ENCODE measurements at regions not wholly inside any gene's neighbourhood (a gene's known extent, or its start where the extent isn't known, plus 50 kb on each side); places are given as distances from the start of the nearest gene placed in this dataset.

DNA sequence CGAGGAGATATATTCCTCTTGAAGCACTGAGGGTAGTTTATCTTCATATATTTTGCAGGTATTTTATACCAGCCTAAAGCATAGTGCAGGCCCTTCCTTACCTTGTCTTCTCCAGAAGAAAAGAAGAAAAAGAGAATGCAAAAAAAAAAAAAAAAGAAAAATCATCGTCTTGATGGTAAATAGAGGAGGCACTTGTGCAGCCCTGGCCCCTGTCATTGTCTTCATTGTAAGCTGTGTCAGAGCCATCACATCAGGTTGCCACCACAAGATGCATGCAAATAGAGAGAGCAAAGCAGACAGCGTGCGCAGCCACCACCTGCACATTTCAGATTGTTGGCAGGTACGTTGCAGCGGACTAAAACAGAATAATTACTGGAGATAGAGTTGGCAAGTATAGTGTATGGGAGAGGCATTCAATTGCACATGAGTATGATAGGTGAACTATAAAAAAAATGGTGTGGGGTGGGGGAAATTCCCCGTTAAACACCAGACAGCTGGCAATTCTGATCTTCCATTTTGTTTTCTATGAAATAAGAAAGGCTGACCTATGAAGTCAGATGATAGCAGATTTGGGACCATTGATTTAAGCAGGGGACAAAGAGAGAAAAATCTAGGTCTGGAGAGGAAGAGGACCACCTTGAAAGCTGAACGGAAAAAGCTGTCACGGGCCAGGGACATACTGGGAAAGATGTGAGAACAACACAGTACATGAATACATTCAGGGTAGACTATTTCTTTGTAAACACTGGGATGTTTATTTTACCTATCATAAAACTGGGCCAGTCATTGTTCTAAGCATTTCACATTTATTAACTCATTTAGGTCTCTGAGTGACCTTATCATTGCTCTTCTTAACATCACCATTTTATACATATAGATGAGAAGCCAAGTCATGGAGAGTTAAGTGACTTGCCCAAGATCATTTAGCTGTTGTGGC, 306.3 kb upstream of the SP8 start:
- Histone ChIP-seq H3K27ac (ENCODE audit: low read depth, low read length) (no peak overlapping the region), H3K4me1 (ENCODE audit: control insufficient read depth, insufficient read depth, low read length) (no peaks in the 10 kb centered on the region), H3K9me3 (ENCODE audit: control insufficient read depth, insufficient read depth, low read length) (no peaks in the 10 kb centered on the region), H3K36me3 (ENCODE audit: control insufficient read depth, insufficient read depth, low read length) (no peaks in the 10 kb centered on the region), H3K27me3 (ENCODE audit: control insufficient read depth, insufficient read depth, low read length) (no peaks in the 10 kb centered on the region), H3K4me3 (ENCODE audit: low read depth, low read length) (no peak overlapping the region)
- 91% methylated on average over 5 of the region's 9 CpGs for WGBS (ENCODE audit: insufficient coverage)
- peak in 1 of 6 donors; percentile 7 for DNase-seq (ENCODE audit: low read depth in 4 of 6, low spot score in 6 of 6)

DNA sequence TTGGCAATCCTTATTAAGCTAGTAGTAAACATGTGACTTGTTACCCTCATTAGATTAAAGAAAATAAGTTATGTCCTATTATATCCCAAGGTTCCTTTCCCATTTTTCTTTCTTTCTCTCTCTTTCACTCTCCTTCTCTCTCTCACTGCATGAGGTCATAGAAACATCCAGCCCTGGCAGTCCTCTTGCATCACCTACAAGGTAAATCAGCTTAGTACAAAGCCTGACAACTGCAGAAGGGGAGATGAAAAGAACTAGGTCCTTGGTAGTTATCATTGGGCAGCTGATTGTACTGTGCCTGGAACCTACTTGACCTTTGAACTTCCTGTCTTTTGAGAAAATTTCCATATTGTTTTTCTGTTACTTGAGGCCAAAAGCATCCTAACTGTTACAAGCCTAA, 307.9 kb upstream of the SP8 start:
- Histone ChIP-seq H3K4me1 (ENCODE audit: control insufficient read depth, insufficient read depth, low read length) (no peaks in the 10 kb centered on the region), H3K27me3 (ENCODE audit: control insufficient read depth, insufficient read depth, low read length) (no peaks in the 10 kb centered on the region), H3K4me3 (ENCODE audit: low read depth, low read length) (no peak overlapping the region), H3K36me3 (ENCODE audit: control insufficient read depth, insufficient read depth, low read length) (no peaks in the 10 kb centered on the region), H3K9me3 (ENCODE audit: control insufficient read depth, insufficient read depth, low read length) (no peaks in the 10 kb centered on the region), H3K27ac (ENCODE audit: low read depth, low read length) (no peak overlapping the region)
- no peak for DNase-seq (ENCODE audit: low read depth in 4 of 6, low spot score in 6 of 6)

GRCh38 chr7:21099432-21099831, 312.7 kb upstream of the SP8 start:
- H3K4me1 ChIP-seq (ENCODE audit: control insufficient read depth, insufficient read depth, low read length), result no peaks in the 10 kb centered on the region
- no peaks in the 10 kb centered on the region for H3K36me3 ChIP-seq (ENCODE audit: control insufficient read depth, insufficient read depth, low read length)
- H3K9me3 ChIP-seq (ENCODE audit: control insufficient read depth, insufficient read depth, low read length), result no peaks in the 10 kb centered on the region
- no peak overlapping the region for H3K27ac ChIP-seq (ENCODE audit: low read depth, low read length)
- no peak overlapping the region for H3K4me3 ChIP-seq (ENCODE audit: low read depth, low read length)
- H3K27me3 ChIP-seq (ENCODE audit: control insufficient read depth, insufficient read depth, low read length), result no peaks in the 10 kb centered on the region
- no peak for DNase-seq (ENCODE audit: low read depth in 4 of 6, low spot score in 6 of 6)
- WGBS (ENCODE audit: insufficient coverage), result 78% methylated on average over 1 of the region's 1 CpG

DNA sequence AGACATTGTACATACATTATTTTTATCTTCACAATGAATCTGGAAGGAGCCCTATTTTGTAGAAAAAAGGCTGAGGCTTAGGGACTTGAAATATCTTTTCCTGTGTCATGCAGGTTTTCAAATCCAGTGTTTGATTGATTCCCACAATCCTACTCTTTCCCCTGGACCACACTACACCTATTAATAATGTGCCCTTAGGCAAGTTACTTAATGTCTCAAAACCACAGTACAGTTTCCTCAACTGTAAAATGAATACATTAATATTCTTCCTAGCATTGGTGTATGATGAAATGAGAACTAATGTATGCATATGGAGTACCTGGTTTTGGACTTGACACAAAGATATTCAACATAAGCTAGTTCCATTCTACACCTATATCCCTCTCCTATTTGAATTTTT, 313.3 kb upstream of the SP8 start:
- Histone ChIP-seq H3K4me1 (ENCODE audit: control insufficient read depth, insufficient read depth, low read length) (no peaks in the 10 kb centered on the region), H3K27me3 (ENCODE audit: control insufficient read depth, insufficient read depth, low read length) (no peaks in the 10 kb centered on the region), H3K4me3 (ENCODE audit: low read depth, low read length) (no peak overlapping the region), H3K9me3 (ENCODE audit: control insufficient read depth, insufficient read depth, low read length) (no peaks in the 10 kb centered on the region), H3K27ac (ENCODE audit: low read depth, low read length) (no peak overlapping the region), H3K36me3 (ENCODE audit: control insufficient read depth, insufficient read depth, low read length) (no peaks in the 10 kb centered on the region)
- no peak for DNase-seq (ENCODE audit: low read depth in 4 of 6, low spot score in 6 of 6)

- H3K36me3 ChIP-seq (ENCODE audit: control insufficient read depth, insufficient read depth, low read length), result no peaks in the 10 kb centered on the region
- WGBS (ENCODE audit: insufficient coverage), result 100% methylated on average over 1 of the region's 2 CpGs
- no peaks in the 10 kb centered on the region for H3K27me3 ChIP-seq (ENCODE audit: control insufficient read depth, insufficient read depth, low read length)
- no peak for DNase-seq (ENCODE audit: low read depth in 4 of 6, low spot score in 6 of 6)
- H3K4me1 ChIP-seq (ENCODE audit: control insufficient read depth, insufficient read depth, low read length), result no peaks in the 10 kb centered on the region
- no peak overlapping the region for H3K4me3 ChIP-seq (ENCODE audit: low read depth, low read length)
- no peak overlapping the region for H3K27ac ChIP-seq (ENCODE audit: low read depth, low read length)
- H3K9me3 ChIP-seq (ENCODE audit: control insufficient read depth, insufficient read depth, low read length), result no peaks in the 10 kb centered on the region
These were observed 314.9 kb upstream of the SP8 start for GRCh38 chr7:21101541-21101940.

GRCh38 chr7:21103426-21104123, 316.9 kb upstream of the SP8 start:
- Histone ChIP-seq H3K4me1 (ENCODE audit: control insufficient read depth, insufficient read depth, low read length) (no peaks in the 10 kb centered on the region), H3K4me3 (ENCODE audit: low read depth, low read length) (no peak overlapping the region), H3K27me3 (ENCODE audit: control insufficient read depth, insufficient read depth, low read length) (no peaks in the 10 kb centered on the region), H3K9me3 (ENCODE audit: control insufficient read depth, insufficient read depth, low read length) (no peaks in the 10 kb centered on the region), H3K27ac (ENCODE audit: low read depth, low read length) (no peak overlapping the region), H3K36me3 (ENCODE audit: control insufficient read depth, insufficient read depth, low read length) (no peaks in the 10 kb centered on the region)
- DNase-seq (ENCODE audit: low read depth in 4 of 6, low spot score in 6 of 6), result no peak
- WGBS (ENCODE audit: insufficient coverage), result 83% methylated on average over 1 of the region's 4 CpGs

DNA sequence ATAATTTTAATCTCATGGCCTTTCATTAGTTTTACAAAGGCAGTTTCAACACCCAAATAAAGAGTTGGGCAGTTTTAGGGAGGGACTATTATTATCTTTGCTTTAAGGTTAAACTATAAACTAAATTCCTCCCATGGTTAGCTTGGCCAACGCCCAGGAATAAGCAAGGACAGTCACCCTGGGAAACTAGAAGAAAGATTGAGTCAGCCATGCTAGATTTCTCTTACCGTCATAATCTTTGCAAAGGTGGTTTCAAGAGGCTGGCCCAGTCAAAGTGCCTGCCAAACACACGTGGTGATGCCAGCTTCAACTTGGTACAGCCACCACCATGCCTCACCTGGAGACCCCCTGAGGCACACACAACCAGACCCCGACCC, 317.4 kb upstream of the SP8 start:
- no peak overlapping the region for H3K27ac ChIP-seq (ENCODE audit: low read depth, low read length)
- no peaks in the 10 kb centered on the region for H3K27me3 ChIP-seq (ENCODE audit: control insufficient read depth, insufficient read depth, low read length)
- no peak for DNase-seq (ENCODE audit: low read depth in 4 of 6, low spot score in 6 of 6)
- no peaks in the 10 kb centered on the region for H3K4me1 ChIP-seq (ENCODE audit: control insufficient read depth, insufficient read depth, low read length)
- H3K4me3 ChIP-seq (ENCODE audit: low read depth, low read length), result no peak overlapping the region
- 81% methylated on average over 3 of the region's 4 CpGs for WGBS (ENCODE audit: insufficient coverage)
- no peaks in the 10 kb centered on the region for H3K9me3 ChIP-seq (ENCODE audit: control insufficient read depth, insufficient read depth, low read length)
- H3K36me3 ChIP-seq (ENCODE audit: control insufficient read depth, insufficient read depth, low read length), result no peaks in the 10 kb centered on the region

GRCh38 chr7:21106296-21106732, 319.6 kb upstream of the SP8 start:
- Histone ChIP-seq H3K4me3 (ENCODE audit: low read depth, low read length) (no peak overlapping the region), H3K9me3 (ENCODE audit: control insufficient read depth, insufficient read depth, low read length) (no peaks in the 10 kb centered on the region), H3K27me3 (ENCODE audit: control insufficient read depth, insufficient read depth, low read length) (no peaks in the 10 kb centered on the region), H3K4me1 (ENCODE audit: control insufficient read depth, insufficient read depth, low read length) (no peaks in the 10 kb centered on the region), H3K27ac (ENCODE audit: low read depth, low read length) (no peak overlapping the region), H3K36me3 (ENCODE audit: control insufficient read depth, insufficient read depth, low read length) (no peaks in the 10 kb centered on the region)
- no peak for DNase-seq (ENCODE audit: low read depth in 4 of 6, low spot score in 6 of 6)
- no CpG with 5 or more reads among the region's 4 CpGs for WGBS (ENCODE audit: insufficient coverage)

GRCh38 chr7:21107101-21107500, 320.4 kb upstream of the SP8 start:
- no peaks in the 10 kb centered on the region for H3K36me3 ChIP-seq (ENCODE audit: control insufficient read depth, insufficient read depth, low read length)
- no peak for DNase-seq (ENCODE audit: low read depth in 4 of 6, low spot score in 6 of 6)
- H3K4me1 ChIP-seq (ENCODE audit: control insufficient read depth, insufficient read depth, low read length), result no peaks in the 10 kb centered on the region
- WGBS (ENCODE audit: insufficient coverage), result 83% methylated on average over 1 of the region's 4 CpGs
- H3K27me3 ChIP-seq (ENCODE audit: control insufficient read depth, insufficient read depth, low read length), result no peaks in the 10 kb centered on the region
- no peak overlapping the region for H3K27ac ChIP-seq (ENCODE audit: low read depth, low read length)
- H3K4me3 ChIP-seq (ENCODE audit: low read depth, low read length), result no peak overlapping the region
- H3K9me3 ChIP-seq (ENCODE audit: control insufficient read depth, insufficient read depth, low read length), result no peaks in the 10 kb centered on the region

GRCh38 chr7:21108182-21108581, 319.7 kb upstream of the SP4 start:
- no peaks in the 10 kb centered on the region for H3K9me3 ChIP-seq (ENCODE audit: control insufficient read depth, insufficient read depth, low read length)
- DNase-seq (ENCODE audit: low read depth in 4 of 6, low spot score in 6 of 6), result peak in 5 of 6 donors; percentile 46 to 94 (median 62)
- H3K27ac ChIP-seq (ENCODE audit: low read depth, low read length), result no peak overlapping the region
- H3K4me3 ChIP-seq (ENCODE audit: low read depth, low read length), result no peak overlapping the region
- no peaks in the 10 kb centered on the region for H3K36me3 ChIP-seq (ENCODE audit: control insufficient read depth, insufficient read depth, low read length)
- no peaks in the 10 kb centered on the region for H3K4me1 ChIP-seq (ENCODE audit: control insufficient read depth, insufficient read depth, low read length)
- H3K27me3 ChIP-seq (ENCODE audit: control insufficient read depth, insufficient read depth, low read length), result no peaks in the 10 kb centered on the region
- WGBS (ENCODE audit: insufficient coverage), result 0% methylated on average over 1 of the region's 4 CpGs

Measured in spinal cord (tissue), 9 donors.